22Rv1 (cell line): ENCODE measurements at regions not wholly inside any gene's neighbourhood (a gene's known extent, or its start where the extent isn't known, plus 50 kb on each side); places are given as distances from the start of the nearest gene placed in this dataset.
"Not testable (repeated sequence)": the region's sequence is repeated elsewhere in the genome, so short reads cannot be mapped to it uniquely, and the experiment has no call there.

Source experiments
- CTCF ChIP-seq: fragments of 450-650 bp; IDR thresholded peaks from 2 replicates; pipeline ENCODE4 v1.5.1; 2017; ENCODE audit warnings: mild to moderate bottlenecking
- ZFX ChIP-seq: fragments of 450-650 bp; IDR thresholded peaks from 2 replicates; pipeline ENCODE4 v1.6.1; 2017; ENCODE audit warnings: antibody characterized with exemption, borderline replicate concordance

GRCh38 chr20:48368580-48369021 lies 459.2 kb downstream of the PREX1 start:
- not testable (repeated sequence) for TF ChIP-seq CTCF, ZFX
